ENCODE measurements at regions not wholly inside any gene's neighbourhood (a gene's known extent, or its start where the extent isn't known, plus 50 kb on each side); places are given as distances from the start of the nearest gene placed in this dataset.
A peak's percentile ranks its signal among the peaks of the same experiment; 100 is the strongest.

- TF ChIP-seq CTCF (IDR thresholded peaks at IDR 0.05; ENCODE audit: control extremely low read depth, extremely low read depth): no peak
- ATAC-seq (ENCODE audit: insufficient read depth, low FRiP score) (no peak), DNase-seq (no peak)
- Histone ChIP-seq H3K27me3 (ENCODE audit: control insufficient read depth in 3 of 3, insufficient read depth in 3 of 3, low read length in 2 of 3) (no peaks in the 10 kb centered on the region), H3K9ac (ENCODE audit: insufficient read depth in 1 of 2, low read length in 2 of 2) (no peak overlapping the region), H3K36me3 (ENCODE audit: control insufficient read depth in 4 of 4, insufficient read depth in 4 of 4, low read length in 4 of 4) (no peaks in the 10 kb centered on the region), H3K9me3 (ENCODE audit: control insufficient read depth in 4 of 4, insufficient read depth in 3 of 4, low read length in 3 of 4) (no peaks in the 10 kb centered on the region), H3K27ac (ENCODE audit: low read depth in 1 of 2, low read length in 1 of 2) (no peak overlapping the region), H3K4me1 (ENCODE audit: control insufficient read depth in 5 of 5, insufficient read depth in 5 of 5, low read length in 5 of 5) (no peaks in the 10 kb centered on the region), H3K4me3 (no peak overlapping the region)
- 40 to 55% methylated on average over 4 of the region's 4 CpGs for WGBS, 2 donors
These were observed 412.8 kb downstream of the HNRNPD start for GRCh38 chr4:81960961-81961360.

GRCh38 chr4:81954271-81954670 lies 419.5 kb downstream of the HNRNPD start:
- ATAC-seq (ENCODE audit: insufficient read depth, low FRiP score) (no peak), DNase-seq (peak in 2 of 3 donors; percentile 14 to 16)
- H3K27ac ChIP-seq (ENCODE audit: low read depth in 1 of 2, low read length in 1 of 2): no peak overlapping the region
- no peak overlapping the region for H3K4me3 ChIP-seq
- H3K9ac ChIP-seq (ENCODE audit: insufficient read depth in 1 of 2, low read length in 2 of 2): no peak overlapping the region
- TF ChIP-seq CTCF (IDR thresholded peaks at IDR 0.05; ENCODE audit: control extremely low read depth, extremely low read depth): no peak
- 53 to 71% methylated on average over 3 of the region's 3 CpGs for WGBS, 2 donors
- no peaks in the 10 kb centered on the region for H3K36me3 ChIP-seq (ENCODE audit: control insufficient read depth in 4 of 4, insufficient read depth in 4 of 4, low read length in 4 of 4)
- H3K27me3 ChIP-seq (ENCODE audit: control insufficient read depth in 3 of 3, insufficient read depth in 3 of 3, low read length in 2 of 3): no peaks in the 10 kb centered on the region
- H3K4me1 ChIP-seq (ENCODE audit: control insufficient read depth in 5 of 5, insufficient read depth in 5 of 5, low read length in 5 of 5): no peaks in the 10 kb centered on the region
- no peaks in the 10 kb centered on the region for H3K9me3 ChIP-seq (ENCODE audit: control insufficient read depth in 4 of 4, insufficient read depth in 3 of 4, low read length in 3 of 4)

- H3K27ac ChIP-seq (ENCODE audit: low read depth in 1 of 2, low read length in 1 of 2): no peak overlapping the region
- DNase-seq (no peak), ATAC-seq (ENCODE audit: insufficient read depth, low FRiP score) (no peak)
- 89 to 97% methylated on average over 3 of the region's 3 CpGs for WGBS, 2 donors
- no peak for TF ChIP-seq CTCF (IDR thresholded peaks at IDR 0.05; ENCODE audit: control extremely low read depth, extremely low read depth)
- no peaks in the 10 kb centered on the region for H3K4me1 ChIP-seq (ENCODE audit: control insufficient read depth in 5 of 5, insufficient read depth in 5 of 5, low read length in 5 of 5)
- H3K36me3 ChIP-seq (ENCODE audit: control insufficient read depth in 4 of 4, insufficient read depth in 4 of 4, low read length in 4 of 4): no peaks in the 10 kb centered on the region
- H3K9ac ChIP-seq (ENCODE audit: insufficient read depth in 1 of 2, low read length in 2 of 2): no peak overlapping the region
- no peaks in the 10 kb centered on the region for H3K9me3 ChIP-seq (ENCODE audit: control insufficient read depth in 4 of 4, insufficient read depth in 3 of 4, low read length in 3 of 4)
- H3K27me3 ChIP-seq (ENCODE audit: control insufficient read depth in 3 of 3, insufficient read depth in 3 of 3, low read length in 2 of 3): no peaks in the 10 kb centered on the region
- no peak overlapping the region for H3K4me3 ChIP-seq
These were observed 421.8 kb downstream of the HNRNPD start for GRCh38 chr4:81951891-81952455.

GRCh38 chr4:81946996-81947395 lies 426.8 kb downstream of the HNRNPD start:
- 66 to 81% methylated on average over 4 of the region's 4 CpGs for WGBS, 2 donors
- Histone ChIP-seq H3K36me3 (ENCODE audit: control insufficient read depth in 4 of 4, insufficient read depth in 4 of 4, low read length in 4 of 4) (no peaks in the 10 kb centered on the region), H3K9ac (ENCODE audit: insufficient read depth in 1 of 2, low read length in 2 of 2) (no peak overlapping the region), H3K27me3 (ENCODE audit: control insufficient read depth in 3 of 3, insufficient read depth in 3 of 3, low read length in 2 of 3) (no peaks in the 10 kb centered on the region), H3K4me3 (no peak overlapping the region), H3K9me3 (ENCODE audit: control insufficient read depth in 4 of 4, insufficient read depth in 3 of 4, low read length in 3 of 4) (no peaks in the 10 kb centered on the region), H3K4me1 (ENCODE audit: control insufficient read depth in 5 of 5, insufficient read depth in 5 of 5, low read length in 5 of 5) (no peaks in the 10 kb centered on the region), H3K27ac (ENCODE audit: low read depth in 1 of 2, low read length in 1 of 2) (no peak overlapping the region)
- ATAC-seq (ENCODE audit: insufficient read depth, low FRiP score) (no peak), DNase-seq (no peak)
- TF ChIP-seq CTCF (IDR thresholded peaks at IDR 0.05; ENCODE audit: control extremely low read depth, extremely low read depth): no peak
